Lower lobe of right lung (tissue), 2 donors: ENCODE measurements at regions not wholly inside any gene's neighbourhood (a gene's known extent, or its start where the extent isn't known, plus 50 kb on each side); places are given as distances from the start of the nearest gene placed in this dataset.

Experiments
- ATAC-seq, 2 donors: fragments of 200-7000 bp; cut with Tn5 transposase; one replicate each; pipeline ENCODE4 v1.9.1; 2020 to 2022; ENCODE audit warnings: mild to moderate bottlenecking in 2 of 2, moderate library complexity in 2 of 2
- DNase-seq: peaks from one replicate; pipeline ENCODE4 v3.0.0-alpha.2; 2020
- H3K27ac ChIP-seq: fragments of 200-600 bp; one replicate; pipeline ENCODE4 v1.8.0; 2022
- H3K27me3 ChIP-seq: fragments of 200-600 bp; one replicate; pipeline ENCODE4 v1.8.0; 2022; ENCODE audit warnings: low read depth
- H3K36me3 ChIP-seq: fragments of 200-600 bp; one replicate; pipeline ENCODE4 v1.8.0; 2022; ENCODE audit warnings: mild to moderate bottlenecking
- H3K4me1 ChIP-seq: fragments of 200-600 bp; one replicate; pipeline ENCODE4 v1.8.0; 2022
- H3K4me3 ChIP-seq: fragments of 200-600 bp; one replicate; pipeline ENCODE4 v1.8.0; 2022; ENCODE audit warnings: mild to moderate bottlenecking
- H3K9me3 ChIP-seq: fragments of 200-600 bp; one replicate; pipeline ENCODE4 v1.8.0; 2022
- CTCF ChIP-seq: fragments of 200-600 bp; IDR thresholded peaks from one replicate; pipeline ENCODE4 v1.8.0; 2022; ENCODE audit warnings: antibody characterized with exemption, mild to moderate bottlenecking
- intact Hi-C: fragments of 100-400 bp; cut with DNase I; formaldehyde crosslinking; loops from one replicate; pipeline ENCODE4 v1.11.0; 2022
- donor health status: DM: no; HTN: yes; CAD: no; lungs with severe emphysema.

GRCh38 chr13:33945477-33945876 lies 127.5 kb downstream of the RFC3 start:
- ATAC-seq (no peak), DNase-seq (no peak)
- H3K4me1 ChIP-seq = no peaks in the 10 kb centered on the region
- intact Hi-C loops = loop anchor here (10.0 kb wide), 1 partner anchor 1219 kb away; no protein-coding TSS in a partner anchor
- no peak overlapping the region for H3K4me3 ChIP-seq
- H3K27ac ChIP-seq = no peak overlapping the region
- TF ChIP-seq CTCF = no peak
- H3K27me3 ChIP-seq = no peaks in the 10 kb centered on the region
- no peaks in the 10 kb centered on the region for H3K36me3 ChIP-seq
- no peaks in the 10 kb centered on the region for H3K9me3 ChIP-seq

- no peak for TF ChIP-seq CTCF
- H3K27ac ChIP-seq = no peak overlapping the region
- H3K9me3 ChIP-seq = no peaks in the 10 kb centered on the region
- DNase-seq = no peak
- no peaks in the 10 kb centered on the region for H3K36me3 ChIP-seq
- H3K4me1 ChIP-seq = no peaks in the 10 kb centered on the region
- H3K27me3 ChIP-seq = no peaks in the 10 kb centered on the region
- ATAC-seq = no peak
- no peak overlapping the region for H3K4me3 ChIP-seq
- intact Hi-C loops = no loop called here
These were observed 135.3 kb downstream of the RFC3 start for GRCh38 chr13:33953203-33953602.

GRCh38 chr13:33953781-33954180 lies 135.8 kb downstream of the RFC3 start:
- Histone ChIP-seq H3K4me3 (no peak overlapping the region), H3K27me3 (no peaks in the 10 kb centered on the region), H3K4me1 (no peaks in the 10 kb centered on the region), H3K36me3 (no peaks in the 10 kb centered on the region), H3K27ac (no peak overlapping the region), H3K9me3 (no peaks in the 10 kb centered on the region)
- intact Hi-C loops = no loop called here
- no peak for ATAC-seq
- DNase-seq = no peak
- no peak for TF ChIP-seq CTCF

GRCh38 chr13:33956346-33956745 lies 138.4 kb downstream of the RFC3 start:
- TF ChIP-seq CTCF = no peak
- Histone ChIP-seq H3K27me3 (no peaks in the 10 kb centered on the region), H3K27ac (no peak overlapping the region), H3K36me3 (no peaks in the 10 kb centered on the region), H3K9me3 (no peaks in the 10 kb centered on the region), H3K4me3 (no peak overlapping the region), H3K4me1 (no peaks in the 10 kb centered on the region)
- DNase-seq (no peak), ATAC-seq (no peak)
- intact Hi-C loops = no loop called here

GRCh38 chr13:33957497-33957905 lies 139.6 kb downstream of the RFC3 start:
- no peak for DNase-seq

More at GRCh38 chr13:33957497-33957905, 139.6 kb downstream of the RFC3 start:
- Histone ChIP-seq H3K36me3 (no peaks in the 10 kb centered on the region), H3K27me3 (no peaks in the 10 kb centered on the region), H3K27ac (no peak overlapping the region), H3K4me1 (no peaks in the 10 kb centered on the region), H3K4me3 (no peak overlapping the region), H3K9me3 (no peaks in the 10 kb centered on the region)
- no peak for TF ChIP-seq CTCF
- no peak for ATAC-seq
- intact Hi-C loops = no loop called here
